ENCODE measurements at regions not wholly inside any gene's neighbourhood (a gene's known extent, or its start where the extent isn't known, plus 50 kb on each side); places are given as distances from the start of the nearest gene placed in this dataset.

- TF ChIP-seq, protein P1, sequence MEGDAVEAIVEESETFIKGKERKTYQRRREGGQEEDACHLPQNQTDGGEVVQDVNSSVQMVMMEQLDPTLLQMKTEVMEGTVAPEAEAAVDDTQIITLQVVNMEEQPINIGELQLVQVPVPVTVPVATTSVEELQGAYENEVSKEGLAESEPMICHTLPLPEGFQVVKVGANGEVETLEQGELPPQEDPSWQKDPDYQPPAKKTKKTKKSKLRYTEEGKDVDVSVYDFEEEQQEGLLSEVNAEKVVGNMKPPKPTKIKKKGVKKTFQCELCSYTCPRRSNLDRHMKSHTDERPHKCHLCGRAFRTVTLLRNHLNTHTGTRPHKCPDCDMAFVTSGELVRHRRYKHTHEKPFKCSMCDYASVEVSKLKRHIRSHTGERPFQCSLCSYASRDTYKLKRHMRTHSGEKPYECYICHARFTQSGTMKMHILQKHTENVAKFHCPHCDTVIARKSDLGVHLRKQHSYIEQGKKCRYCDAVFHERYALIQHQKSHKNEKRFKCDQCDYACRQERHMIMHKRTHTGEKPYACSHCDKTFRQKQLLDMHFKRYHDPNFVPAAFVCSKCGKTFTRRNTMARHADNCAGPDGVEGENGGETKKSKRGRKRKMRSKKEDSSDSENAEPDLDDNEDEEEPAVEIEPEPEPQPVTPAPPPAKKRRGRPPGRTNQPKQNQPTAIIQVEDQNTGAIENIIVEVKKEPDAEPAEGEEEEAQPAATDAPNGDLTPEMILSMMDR (IDR thresholded peaks at IDR 0.05), result no peak
- TF ChIP-seq POLR2A (IDR thresholded peaks at IDR 0.05), result no peak
Observed at GRCh38 chr3:66823009-66823397, 175.1 kb upstream of the KBTBD8 start.

Measured in heart left ventricle (tissue), 13 donors.